ENCODE measurements at regions not wholly inside any gene's neighbourhood (a gene's known extent, or its start where the extent isn't known, plus 50 kb on each side); places are given as distances from the start of the nearest gene placed in this dataset.

- no peaks in the 10 kb centered on the region for H3K4me1 Mint-ChIP-seq (ENCODE audit: low read depth, unreplicated experiment)
- intact Hi-C loops (cut with micrococcal nuclease; ENCODE audit: unreplicated experiment) = no loop called here
- H3K4me3 Mint-ChIP-seq (ENCODE audit: low read depth, unreplicated experiment) = no peak overlapping the region
- H3K9me3 Mint-ChIP-seq (ENCODE audit: low read depth, unreplicated experiment) = peaks cover 13% of the 10 kb centered on the region
- no peak for DNase-seq
- TF ChIP-seq CTCF (IDR thresholded peaks at IDR 0.05; ENCODE audit: unreplicated experiment) = no peak
- BruUV-seq (replicated peaks) = no TSS peak
- no peaks in the 10 kb centered on the region for H3K36me3 Mint-ChIP-seq (ENCODE audit: insufficient read depth, unreplicated experiment)
- no peaks in the 10 kb centered on the region for H3K27me3 Mint-ChIP-seq (ENCODE audit: unreplicated experiment)
- CTCF ChIA-PET = no interaction called here
- H3K27ac Mint-ChIP-seq (ENCODE audit: unreplicated experiment) = no peak overlapping the region
Measured at GRCh38 chr7:56175771-56176170, 59.6 kb upstream of the NUPR2 start.

GRCh38 chr7:56174875-56175760 lies 58.9 kb upstream of the NUPR2 start:
- Mint-ChIP-seq H3K9me3 (ENCODE audit: low read depth, unreplicated experiment) (peaks cover 16% of the 10 kb centered on the region), H3K27ac (ENCODE audit: unreplicated experiment) (no peak overlapping the region), H3K4me1 (ENCODE audit: low read depth, unreplicated experiment) (no peaks in the 10 kb centered on the region), H3K36me3 (ENCODE audit: insufficient read depth, unreplicated experiment) (no peaks in the 10 kb centered on the region), H3K27me3 (ENCODE audit: unreplicated experiment) (no peaks in the 10 kb centered on the region), H3K4me3 (ENCODE audit: low read depth, unreplicated experiment) (no peak overlapping the region)
- BruUV-seq (replicated peaks) = no TSS peak
- no peak for DNase-seq
- intact Hi-C loops (cut with micrococcal nuclease; ENCODE audit: unreplicated experiment) = no loop called here
- CTCF ChIA-PET = no interaction called here
- TF ChIP-seq CTCF (IDR thresholded peaks at IDR 0.05; ENCODE audit: unreplicated experiment) = no peak

GRCh38 chr7:56174346-56174874 lies 58.2 kb upstream of the NUPR2 start:
- no peak for TF ChIP-seq CTCF (IDR thresholded peaks at IDR 0.05; ENCODE audit: unreplicated experiment)
- no peak overlapping the region for H3K4me3 Mint-ChIP-seq (ENCODE audit: low read depth, unreplicated experiment)
- intact Hi-C loops (cut with micrococcal nuclease; ENCODE audit: unreplicated experiment) = no loop called here
- BruUV-seq (replicated peaks) = no TSS peak
- H3K9me3 Mint-ChIP-seq (ENCODE audit: low read depth, unreplicated experiment) = peaks cover 13% of the 10 kb centered on the region
- H3K4me1 Mint-ChIP-seq (ENCODE audit: low read depth, unreplicated experiment) = no peaks in the 10 kb centered on the region
- no peak overlapping the region for H3K27ac Mint-ChIP-seq (ENCODE audit: unreplicated experiment)
- H3K36me3 Mint-ChIP-seq (ENCODE audit: insufficient read depth, unreplicated experiment) = no peaks in the 10 kb centered on the region
- CTCF ChIA-PET = no interaction called here
- no peaks in the 10 kb centered on the region for H3K27me3 Mint-ChIP-seq (ENCODE audit: unreplicated experiment)
- DNase-seq = no peak
